Liver (tissue), 7 donors: ENCODE measurements at regions not wholly inside any gene's neighbourhood (a gene's known extent, or its start where the extent isn't known, plus 50 kb on each side); places are given as distances from the start of the nearest gene placed in this dataset.

Source experiments
- DNase-seq: peaks from one replicate; pipeline ENCODE4 v3.0.0-alpha.2; 2017; ENCODE audit warnings: low spot score
- H3K27ac ChIP-seq, 2 donors: one replicate each; pipeline ENCODE4 v1.7.0; 2013; ENCODE audit warnings: inconsistent platforms in 2 of 2, low read length in 2 of 2, control low read depth in 1 of 2, low read depth in 1 of 2, mild to moderate bottlenecking in 1 of 2
- H3K27me3 ChIP-seq, 4 donors: one replicate each; pipeline versions ENCODE4 v1.6.1 to v1.7.0; 2013; ENCODE audit warnings: low read length in 3 of 4, inconsistent platforms in 1 of 4, mild to moderate bottlenecking in 1 of 4, moderate library complexity in 1 of 4; ENCODE audit not compliant: control insufficient read depth in 4 of 4, insufficient read depth in 4 of 4
- H3K36me3 ChIP-seq, 4 donors: one replicate each; pipeline versions ENCODE4 v1.6.1 to v1.7.0; 2013; ENCODE audit warnings: low read length in 3 of 4, mild to moderate bottlenecking in 3 of 4, low read depth in 1 of 4, moderate library complexity in 1 of 4; ENCODE audit not compliant: control insufficient read depth in 4 of 4, insufficient read depth in 3 of 4
- H3K4me1 ChIP-seq, 4 donors: one replicate each; pipeline versions ENCODE4 v1.6.1 to v1.7.0; 2013; ENCODE audit warnings: low read length in 3 of 4, mild to moderate bottlenecking in 3 of 4, moderate library complexity in 1 of 4; ENCODE audit not compliant: control insufficient read depth in 4 of 4, insufficient read depth in 4 of 4
- H3K4me3 ChIP-seq, 3 donors: one replicate each; pipeline versions ENCODE4 v1.6.1 to v1.7.0; 2013; ENCODE audit warnings: low read length in 3 of 3, control low read depth in 1 of 3, low read depth in 1 of 3, mild to moderate bottlenecking in 1 of 3
- H3K9ac ChIP-seq, 2 donors: one replicate each; pipeline ENCODE4 v1.7.0; 2013; ENCODE audit warnings: low read length in 2 of 2, mild to moderate bottlenecking in 2 of 2, moderate library complexity in 2 of 2, control low read depth in 1 of 2, low read depth in 1 of 2
- H3K9me3 ChIP-seq, 4 donors: one replicate each; pipeline versions ENCODE4 v1.6.1 to v1.7.0; 2013; ENCODE audit warnings: low read length in 3 of 4; ENCODE audit not compliant: control insufficient read depth in 4 of 4
- ATF3 ChIP-seq: IDR thresholded peaks from 2 replicates; pipeline ENCODE4 v1.6.1; 2016; ENCODE audit warnings: antibody characterized with exemption
- CTCF ChIP-seq: fragments of 150-350 bp; IDR thresholded peaks from 2 replicates; pipeline ENCODE4 v1.5.1; 2017; ENCODE audit warnings: improper control_type of control experiment, low read depth, low read length; ENCODE audit not compliant: missing input control
- EGR1 ChIP-seq, 2 donors: IDR thresholded peaks; 2 replicates each; pipeline ENCODE4 v1.6.1; 2016 to 2018; ENCODE audit warnings: antibody characterized with exemption in 2 of 2, low read depth in 2 of 2
- FOXA2 ChIP-seq: IDR thresholded peaks from 2 replicates; pipeline ENCODE4 v1.6.1; 2016; ENCODE audit warnings: antibody characterized with exemption
- GABPA ChIP-seq, 2 donors: IDR thresholded peaks in 1 of 2; conservative IDR thresholded peaks in 1 of 2; 2 replicates each; pipeline ENCODE4 v1.6.1; 2016; ENCODE audit warnings: antibody characterized with exemption in 2 of 2, mild to moderate bottlenecking in 1 of 2, moderate library complexity in 1 of 2
- HNF4G ChIP-seq: IDR thresholded peaks from 2 replicates; pipeline ENCODE4 v1.6.1; 2016; ENCODE audit warnings: antibody characterized with exemption
- JUND ChIP-seq, 2 donors: IDR thresholded peaks; 2 replicates each; pipeline ENCODE4 v1.6.1; 2016; ENCODE audit warnings: antibody characterized with exemption in 2 of 2
- MAX ChIP-seq: IDR thresholded peaks from 2 replicates; pipeline ENCODE4 v1.6.1; 2016; ENCODE audit warnings: antibody characterized with exemption
- NR2F2 ChIP-seq: IDR thresholded peaks from 2 replicates; pipeline ENCODE4 v1.6.1; 2016; ENCODE audit warnings: antibody characterized with exemption
- RAD21 ChIP-seq, 2 donors: IDR thresholded peaks; 2 replicates each; pipeline ENCODE4 v1.6.1; 2016; ENCODE audit warnings: antibody characterized with exemption in 2 of 2, mild to moderate bottlenecking in 2 of 2
- REST ChIP-seq: IDR thresholded peaks from 2 replicates; pipeline ENCODE4 v1.6.1; 2016; ENCODE audit warnings: antibody characterized with exemption, mild to moderate bottlenecking
- RXRA ChIP-seq, 2 donors: IDR thresholded peaks; 2 replicates each; pipeline ENCODE4 v1.6.1; 2017 to 2018; ENCODE audit warnings: antibody characterized with exemption in 2 of 2, mild to moderate bottlenecking in 1 of 2
- SP1 ChIP-seq: IDR thresholded peaks from 2 replicates; pipeline ENCODE4 v1.6.1; 2018; ENCODE audit warnings: antibody characterized with exemption, mild to moderate bottlenecking
- TAF1 ChIP-seq: conservative IDR thresholded peaks from 2 replicates; pipeline ENCODE4 v1.6.1; 2016; ENCODE audit warnings: antibody characterized with exemption, mild to moderate bottlenecking
- YY1 ChIP-seq: IDR thresholded peaks from 2 replicates; pipeline ENCODE4 v1.6.1; 2016; ENCODE audit warnings: antibody characterized with exemption, mild to moderate bottlenecking
- ZBTB33 ChIP-seq: IDR thresholded peaks from 2 replicates; pipeline ENCODE4 v1.6.1; 2016; ENCODE audit warnings: antibody characterized with exemption
- donor health status: healthy.
- donor health status: healthy.
- donor health status: healthy.
- donor health status: healthy.

- no peak for TF ChIP-seq ZBTB33
- TF ChIP-seq ATF3 = no peak
- TF ChIP-seq GABPA (IDR thresholded peaks at IDR 0.05 in 1 of 2, conservative IDR thresholded peaks at IDR 0.05 in 1 of 2) = no peak
- TF ChIP-seq EGR1 (IDR thresholded peaks at IDR 0.05; ENCODE audit: low read depth in 2 of 2) = no peak
- no peak for TF ChIP-seq YY1
These were observed 538.6 kb upstream of the ROBO2 start (continued) for GRCh38 chr3:76501315-76501714.

GRCh38 chr3:76502076-76502475 lies 537.8 kb upstream of the ROBO2 start:
- no peaks in the 10 kb centered on the region for H3K27me3 ChIP-seq
- H3K9ac ChIP-seq = no peak overlapping the region
- no peaks in the 10 kb centered on the region for H3K36me3 ChIP-seq
- H3K4me1 ChIP-seq = no peaks in the 10 kb centered on the region
- no peak overlapping the region for H3K4me3 ChIP-seq
- H3K9me3 ChIP-seq = peaks cover 0 to 3% (median 0%) of the 10 kb centered on the region in 4 donors
- TF ChIP-seq MAX (no peak), ATF3 (no peak), YY1 (no peak), EGR1 (IDR thresholded peaks at IDR 0.05; ENCODE audit: low read depth in 2 of 2) (no peak), RXRA (IDR thresholded peaks at IDR 0.05) (no peak), SP1 (no peak), RAD21 (IDR thresholded peaks at IDR 0.05) (no peak), REST (no peak), ZBTB33 (no peak), CTCF (no peak), TAF1 (no peak), HNF4G (no peak), FOXA2 (no peak), NR2F2 (no peak), JUND (IDR thresholded peaks at IDR 0.05) (no peak), GABPA (IDR thresholded peaks at IDR 0.05 in 1 of 2, conservative IDR thresholded peaks at IDR 0.05 in 1 of 2) (no peak)
- no peak overlapping the region for H3K27ac ChIP-seq
- DNase-seq = no peak
